Endothelial cell of umbilical vein (primary cell): ENCODE measurements at regions not wholly inside any gene's neighbourhood (a gene's known extent, or its start where the extent isn't known, plus 50 kb on each side); places are given as distances from the start of the nearest gene placed in this dataset.
A peak's percentile ranks its signal among the peaks of the same experiment; 100 is the strongest.

Experiments
- BruUV-seq: library from RNA; stranded (reverse); fragments of 400-500 nt; replicated peaks from 2 replicates; lab custom pipeline; 2021; lab: Mats Ljungman, UMichigan
- CTCF ChIA-PET: fragments of 300-600, 350-600 bp; sonication (Branson Sonifier 250); formaldehyde crosslinking; loops from one replicate; lab custom pipeline; 2021; ENCODE audit warnings: antibody characterized with exemption, inconsistent platforms; lab: Charles Lee
- POLR2A ChIA-PET: fragments of 300-600, 350-600 bp; sonication (Branson Sonifier 250); formaldehyde crosslinking; loops from one replicate; lab custom pipeline; 2021; ENCODE audit warnings: antibody characterized with exemption, inconsistent platforms; lab: Charles Lee
- DNase-seq: peaks from one replicate; pipeline ENCODE4 v3.0.0-alpha.2; 2011; ENCODE audit warnings: low read depth, low spot score
- FAIRE-seq: peaks from 2 replicates; lab custom pipeline; 2011; peaks lifted over from hg19 to GRCh38; lab: Jason Lieb, UNC
- H2AFZ ChIP-seq: 2 replicates; pipeline ENCODE4 v1.6.0; 2012; ENCODE audit warnings: low read depth, low read length, control low read depth, inconsistent platforms
- H3K27ac ChIP-seq: 2 replicates; pipeline ENCODE4 v1.5.1; 2011; ENCODE audit warnings: low read depth, mild to moderate bottlenecking, control low read depth, low read length, moderate library complexity; ENCODE audit not compliant: insufficient read depth
- H3K27me3 ChIP-seq, 2 experiments: 2 replicates each; pipeline versions ENCODE4 v1.6.0 to v1.6.1; 2011; ENCODE audit warnings: low read length in 2 of 2, mixed read lengths in 1 of 2; ENCODE audit not compliant: control insufficient read depth in 2 of 2, insufficient read depth in 2 of 2
- H3K36me3 ChIP-seq, 2 experiments: 2 replicates in 1 of 2; 3 replicates in 1 of 2; pipeline ENCODE4 v1.5.1; 2011; ENCODE audit warnings: low read length in 2 of 2, mild to moderate bottlenecking in 1 of 2, moderate library complexity in 1 of 2; ENCODE audit not compliant: control insufficient read depth in 2 of 2, insufficient read depth in 2 of 2; ENCODE audit errors: extremely low read depth in 1 of 2
- H3K4me1 ChIP-seq: 3 replicates; pipeline ENCODE4 v1.5.1; 2011; ENCODE audit warnings: mild to moderate bottlenecking, low read length; ENCODE audit not compliant: control insufficient read depth, insufficient read depth; ENCODE audit errors: extremely low read depth
- H3K4me2 ChIP-seq: 2 replicates; pipeline ENCODE4 v1.6.1; 2011; ENCODE audit warnings: low read length, control low read depth, mixed read lengths; ENCODE audit not compliant: insufficient read depth
- H3K4me3 ChIP-seq, 3 experiments: fragments of 200-600 bp in 1 of 3; sonication (generic), shearing (Covaris generic) in 1 of 3; replicated peaks in 1 of 3; 2 replicates each; pipeline ENCODE4 v1.5.1; 2011 to 2016; ENCODE audit warnings: control low read depth in 3 of 3, low read length in 3 of 3, mild to moderate bottlenecking in 2 of 3, inconsistent platforms in 1 of 3, low read depth in 1 of 3, moderate library complexity in 1 of 3; ENCODE audit not compliant: insufficient read depth in 1 of 3
- H3K79me2 ChIP-seq: 2 replicates; pipeline ENCODE4 v1.6.0; 2012; ENCODE audit warnings: low read length, inconsistent platforms; ENCODE audit not compliant: control insufficient read depth, insufficient read depth
- H3K9ac ChIP-seq: replicated peaks from 2 replicates; pipeline ENCODE3; 2011; ENCODE audit warnings: low read length, control low read depth; ENCODE audit not compliant: insufficient read depth; ENCODE audit errors: extremely low read depth
- H3K9me1 ChIP-seq: replicated peaks from 3 replicates; pipeline ENCODE4 v1.6.0; 2011; ENCODE audit warnings: mild to moderate bottlenecking, low read length; ENCODE audit not compliant: control insufficient read depth, insufficient read depth; ENCODE audit errors: extremely low read depth
- H3K9me3 ChIP-seq: replicated peaks from 2 replicates; pipeline ENCODE4 v1.5.1; 2012; ENCODE audit warnings: low read length, inconsistent platforms; ENCODE audit not compliant: control insufficient read depth, insufficient read depth
- H4K20me1 ChIP-seq: replicated peaks from 2 replicates; pipeline ENCODE3; 2011; ENCODE audit warnings: mild to moderate bottlenecking, low read length; ENCODE audit not compliant: control insufficient read depth, insufficient read depth; ENCODE audit errors: extremely low read depth
- GATA2 ChIP-seq: IDR thresholded peaks from 2 replicates; pipeline ENCODE4 v1.7.0; 2011; ENCODE audit warnings: low read depth, mild to moderate bottlenecking, moderate library complexity, mixed read lengths, low read length; ENCODE audit not compliant: insufficient read length, insufficient read depth
- JUN ChIP-seq: IDR thresholded peaks from 2 replicates; pipeline ENCODE4 v1.6.1; 2011; ENCODE audit warnings: borderline replicate concordance, low read depth; ENCODE audit not compliant: insufficient read length, insufficient read depth
- POLR2A ChIP-seq: IDR thresholded peaks from 2 replicates; pipeline ENCODE4 v1.6.1; 2012; ENCODE audit warnings: low read depth, mild to moderate bottlenecking, control low read depth, low read length
- dilution Hi-C: fragments of 300-500 bp; cut with MboI; formaldehyde crosslinking; loops from one replicate; pipeline ENCODE4 v1.15.0; 2019; ENCODE audit warnings: low sequenced_read_pairs; ENCODE audit not compliant: extremely low pct_ligation_motif_present
- intact Hi-C: fragments of 100-400 bp; cut with micrococcal nuclease; formaldehyde crosslinking; loops from one replicate; pipeline ENCODE4 v1.10.0; 2022
- TF ChIP-seq, protein P1 (sequence below), 2 donors: IDR thresholded peaks; 1 replicate in 1 of 2; 2 replicates in 1 of 2; pipeline ENCODE4 v1.5.1; 2011; ENCODE audit warnings: low read length in 2 of 2, mild to moderate bottlenecking in 2 of 2, moderate library complexity in 2 of 2, control low read depth in 1 of 2, inconsistent platforms in 1 of 2, low read depth in 1 of 2; ENCODE audit not compliant: insufficient read depth in 1 of 2; ENCODE audit errors: extremely low read depth in 1 of 2

DNA sequence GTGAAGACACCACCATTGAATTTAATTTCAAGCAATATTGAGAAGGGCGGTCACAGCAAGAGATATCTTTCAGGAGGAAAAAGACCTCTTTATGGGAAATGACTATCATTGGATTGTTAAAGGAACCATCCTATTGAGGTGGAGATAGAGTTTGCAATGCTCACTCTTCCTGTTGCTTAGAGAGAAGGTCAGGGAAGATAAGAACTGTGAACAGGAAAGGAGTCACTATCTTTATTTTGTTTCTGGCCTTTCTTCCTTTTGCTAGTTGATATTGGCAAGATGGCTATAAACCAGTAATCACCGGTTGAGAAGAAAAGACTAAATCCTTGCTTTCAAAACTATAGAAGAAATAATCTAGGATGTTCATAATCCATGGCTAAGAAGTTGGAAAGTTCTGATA, 112.1 kb upstream of the TMEM108 start:
- Histone ChIP-seq H3K36me3 (no peaks in the 10 kb centered on the region), H3K27ac (no peak overlapping the region), H3K4me1 (no peaks in the 10 kb centered on the region), H3K79me2 (no peaks in the 10 kb centered on the region), H4K20me1 (no peaks in the 10 kb centered on the region), H3K9ac (no peak overlapping the region), H3K27me3 (no peaks in the 10 kb centered on the region), H3K9me3 (no peaks in the 10 kb centered on the region), H2AFZ (no peak overlapping the region), H3K4me2 (no peak overlapping the region), H3K4me3 (no peak overlapping the region), H3K9me1 (no peaks in the 10 kb centered on the region)
- TF ChIP-seq GATA2, result peak; percentile 57
- TF ChIP-seq, protein P1, sequence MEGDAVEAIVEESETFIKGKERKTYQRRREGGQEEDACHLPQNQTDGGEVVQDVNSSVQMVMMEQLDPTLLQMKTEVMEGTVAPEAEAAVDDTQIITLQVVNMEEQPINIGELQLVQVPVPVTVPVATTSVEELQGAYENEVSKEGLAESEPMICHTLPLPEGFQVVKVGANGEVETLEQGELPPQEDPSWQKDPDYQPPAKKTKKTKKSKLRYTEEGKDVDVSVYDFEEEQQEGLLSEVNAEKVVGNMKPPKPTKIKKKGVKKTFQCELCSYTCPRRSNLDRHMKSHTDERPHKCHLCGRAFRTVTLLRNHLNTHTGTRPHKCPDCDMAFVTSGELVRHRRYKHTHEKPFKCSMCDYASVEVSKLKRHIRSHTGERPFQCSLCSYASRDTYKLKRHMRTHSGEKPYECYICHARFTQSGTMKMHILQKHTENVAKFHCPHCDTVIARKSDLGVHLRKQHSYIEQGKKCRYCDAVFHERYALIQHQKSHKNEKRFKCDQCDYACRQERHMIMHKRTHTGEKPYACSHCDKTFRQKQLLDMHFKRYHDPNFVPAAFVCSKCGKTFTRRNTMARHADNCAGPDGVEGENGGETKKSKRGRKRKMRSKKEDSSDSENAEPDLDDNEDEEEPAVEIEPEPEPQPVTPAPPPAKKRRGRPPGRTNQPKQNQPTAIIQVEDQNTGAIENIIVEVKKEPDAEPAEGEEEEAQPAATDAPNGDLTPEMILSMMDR (IDR thresholded peaks at IDR 0.05; ENCODE audit: extremely low read depth in 1 of 2, insufficient read depth in 1 of 2, low read depth in 1 of 2, low read length in 2 of 2), result no peak
- TF ChIP-seq JUN, result no peak
- FAIRE-seq (no peak), DNase-seq (peak; percentile 25)
- dilution Hi-C loops, result no loop called here
- BruUV-seq, result no TSS peak
- ChIA-PET CTCF (interaction anchor here (1.0 kb wide), 1 partner anchor 17 kb away, joined by 3 read pairs; no protein-coding TSS in a partner anchor), POLR2A (no interaction called here)
- intact Hi-C loops, result no loop called here

GRCh38 chr3:132925256-132925930, 112.8 kb upstream of the TMEM108 start:
- no peaks in the 10 kb centered on the region for H4K20me1 ChIP-seq
- DNase-seq, result no peak
- no TSS peak for BruUV-seq
- no peak overlapping the region for H3K4me2 ChIP-seq
- POLR2A ChIA-PET, result no interaction called here
- no peaks in the 10 kb centered on the region for H3K9me1 ChIP-seq
- H3K79me2 ChIP-seq, result no peaks in the 10 kb centered on the region
- intact Hi-C loops, result no loop called here
- H3K27me3 ChIP-seq, result no peaks in the 10 kb centered on the region
- H3K4me3 ChIP-seq, result no peak overlapping the region
- no peak overlapping the region for H2AFZ ChIP-seq
- H3K9ac ChIP-seq, result no peak overlapping the region
- no peaks in the 10 kb centered on the region for H3K36me3 ChIP-seq
- FAIRE-seq, result no peak
- dilution Hi-C loops, result no loop called here
- H3K9me3 ChIP-seq, result no peaks in the 10 kb centered on the region
- CTCF ChIA-PET, result interaction anchor here (1.0 kb wide), 1 partner anchor 18 kb away, joined by 3 read pairs; no protein-coding TSS in a partner anchor
- no peak overlapping the region for H3K27ac ChIP-seq
- H3K4me1 ChIP-seq, result no peaks in the 10 kb centered on the region
- TF ChIP-seq POLR2A, result no peak
